Body of pancreas (tissue), 4 donors: ENCODE measurements at regions not wholly inside any gene's neighbourhood (a gene's known extent, or its start where the extent isn't known, plus 50 kb on each side); places are given as distances from the start of the nearest gene placed in this dataset.

Experiments
- POLR2A ChIP-seq, 3 donors: fragments of 450-650 bp; IDR thresholded peaks; one replicate each; pipeline ENCODE4 v1.6.1; 2016; ENCODE audit warnings: antibody characterized with exemption in 3 of 3, mild to moderate bottlenecking in 2 of 3
- TF ChIP-seq, protein P1 (sequence below), 7 experiments: fragments of 450-650 bp in 4 of 7; fragments of 200-600 bp in 3 of 7; sonication (generic) in 3 of 7; IDR thresholded peaks; one replicate each; pipeline ENCODE4 v1.5.1; 2016 to 2019; ENCODE audit warnings: antibody characterized with exemption in 7 of 7

- TF ChIP-seq POLR2A (IDR thresholded peaks at IDR 0.05), result no peak
- TF ChIP-seq, protein P1, sequence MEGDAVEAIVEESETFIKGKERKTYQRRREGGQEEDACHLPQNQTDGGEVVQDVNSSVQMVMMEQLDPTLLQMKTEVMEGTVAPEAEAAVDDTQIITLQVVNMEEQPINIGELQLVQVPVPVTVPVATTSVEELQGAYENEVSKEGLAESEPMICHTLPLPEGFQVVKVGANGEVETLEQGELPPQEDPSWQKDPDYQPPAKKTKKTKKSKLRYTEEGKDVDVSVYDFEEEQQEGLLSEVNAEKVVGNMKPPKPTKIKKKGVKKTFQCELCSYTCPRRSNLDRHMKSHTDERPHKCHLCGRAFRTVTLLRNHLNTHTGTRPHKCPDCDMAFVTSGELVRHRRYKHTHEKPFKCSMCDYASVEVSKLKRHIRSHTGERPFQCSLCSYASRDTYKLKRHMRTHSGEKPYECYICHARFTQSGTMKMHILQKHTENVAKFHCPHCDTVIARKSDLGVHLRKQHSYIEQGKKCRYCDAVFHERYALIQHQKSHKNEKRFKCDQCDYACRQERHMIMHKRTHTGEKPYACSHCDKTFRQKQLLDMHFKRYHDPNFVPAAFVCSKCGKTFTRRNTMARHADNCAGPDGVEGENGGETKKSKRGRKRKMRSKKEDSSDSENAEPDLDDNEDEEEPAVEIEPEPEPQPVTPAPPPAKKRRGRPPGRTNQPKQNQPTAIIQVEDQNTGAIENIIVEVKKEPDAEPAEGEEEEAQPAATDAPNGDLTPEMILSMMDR (IDR thresholded peaks at IDR 0.05), result no peak
Observed at GRCh38 chr10:55277549-55277948, 476.5 kb upstream of the PCDH15 start.
